Gastrocnemius medialis (tissue), 4 donors: ENCODE measurements at regions not wholly inside any gene's neighbourhood (a gene's known extent, or its start where the extent isn't known, plus 50 kb on each side); places are given as distances from the start of the nearest gene placed in this dataset.

Experiments used
- ATAC-seq, 2 donors: fragments of 150-250 bp; one replicate each; pipeline ENCODE4 v1.9.1; 2016
- DNase-seq, 2 donors: peaks; one replicate each; pipeline ENCODE4 v3.0.0-alpha.2; 2019
- H3K27ac ChIP-seq, 4 donors: fragments of 200-600 bp; sonication (generic); 1 replicate in 1 of 4; 2 replicates in 3 of 4; pipeline ENCODE4 v1.5.1; 2016 to 2018; ENCODE audit warnings: mild to moderate bottlenecking in 2 of 4, moderate library complexity in 1 of 4
- H3K27me3 ChIP-seq, 3 donors: fragments of 200-600 bp; sonication (generic) in 2 of 3; 1 replicate in 1 of 3; 2 replicates in 2 of 3; pipeline versions ENCODE4 v1.5.1 to v1.6.0; 2016 to 2019; ENCODE audit warnings: mild to moderate bottlenecking in 1 of 3, moderate library complexity in 1 of 3
- H3K36me3 ChIP-seq, 2 donors: fragments of 200-600 bp; sonication (generic) in 1 of 2; one replicate each; pipeline ENCODE4 v1.5.1; 2017 to 2018
- H3K4me1 ChIP-seq, 2 donors: fragments of 200-600 bp; sonication (generic) in 1 of 2; one replicate each; pipeline ENCODE4 v1.5.1; 2016 to 2017; ENCODE audit warnings: mild to moderate bottlenecking in 2 of 2
- H3K4me3 ChIP-seq, 4 donors: fragments of 200-600 bp; sonication (generic) in 3 of 4; 1 replicate in 1 of 4; 2 replicates in 3 of 4; pipeline ENCODE4 v1.5.1; 2016 to 2019; ENCODE audit warnings: mild to moderate bottlenecking in 2 of 4
- H3K9me3 ChIP-seq, 3 donors: fragments of 200-600 bp; sonication (generic) in 2 of 3; 1 replicate in 1 of 3; 2 replicates in 2 of 3; pipeline ENCODE4 v1.5.1; 2016 to 2019
- CTCF ChIP-seq, 5 experiments: fragments of 450-650 bp in 3 of 5; fragments of 200-600 bp in 2 of 5; sonication (generic) in 2 of 5; IDR thresholded peaks in 4 of 5; conservative IDR thresholded peaks in 1 of 5; 1 replicate in 4 of 5; 2 replicates in 1 of 5; pipeline ENCODE4 v1.5.1; 2016 to 2019; ENCODE audit warnings: antibody characterized with exemption in 5 of 5, mild to moderate bottlenecking in 3 of 5, moderate library complexity in 3 of 5
- POLR2A ChIP-seq, 2 donors: fragments of 450-650 bp; IDR thresholded peaks; one replicate each; pipeline ENCODE4 v1.6.1; 2017; ENCODE audit warnings: antibody characterized with exemption in 2 of 2, mild to moderate bottlenecking in 2 of 2, moderate library complexity in 2 of 2
- in situ Hi-C, 4 donors: fragments of 200-750 bp; cut with MboI; loops; one replicate each; pipeline versions ENCODE4 v1.15.0 to v1.8.0; 2017; ENCODE audit warnings: low sequenced_read_pairs in 4 of 4
- intact Hi-C: fragments of 100-400 bp; cut with DNase I; formaldehyde crosslinking; loops from one replicate; pipeline ENCODE4 v1.15.1; 2023; ENCODE audit warnings: low total_unique reads

- no peak overlapping the region for H3K27ac ChIP-seq
- DNase-seq = no peak
- H3K4me1 ChIP-seq = no peaks in the 10 kb centered on the region
- H3K27me3 ChIP-seq = peaks cover 0 to 4% (median 0%) of the 10 kb centered on the region in 3 donors
- intact Hi-C loops = no loop called here
- TF ChIP-seq POLR2A (IDR thresholded peaks at IDR 0.05) (no peak), CTCF (IDR thresholded peaks at IDR 0.05 in 4 of 5, conservative IDR thresholded peaks at IDR 0.05 in 1 of 5) (no peak)
- no peak overlapping the region for H3K4me3 ChIP-seq
- in situ Hi-C loops = no loop called here
- no peaks in the 10 kb centered on the region for H3K9me3 ChIP-seq
- ATAC-seq = no peak
- no peaks in the 10 kb centered on the region for H3K36me3 ChIP-seq
Observed at GRCh38 chr1:38198621-38199020, 152.0 kb upstream of the POU3F1 start.

- intact Hi-C loops = no loop called here
- H3K4me1 ChIP-seq = no peaks in the 10 kb centered on the region
- no peaks in the 10 kb centered on the region for H3K9me3 ChIP-seq
- DNase-seq (no peak), ATAC-seq (no peak)
- TF ChIP-seq POLR2A (IDR thresholded peaks at IDR 0.05) (no peak), CTCF (IDR thresholded peaks at IDR 0.05 in 4 of 5, conservative IDR thresholded peaks at IDR 0.05 in 1 of 5) (no peak)
- peaks cover 0 to 4% (median 0%) of the 10 kb centered on the region in 3 donors for H3K27me3 ChIP-seq
- no peak overlapping the region for H3K4me3 ChIP-seq
- no peak overlapping the region for H3K27ac ChIP-seq
- H3K36me3 ChIP-seq = no peaks in the 10 kb centered on the region
- in situ Hi-C loops = no loop called here
Observed at GRCh38 chr1:38198099-38198498, 151.5 kb upstream of the POU3F1 start.

- intact Hi-C loops (no loop called here), in situ Hi-C loops (no loop called here)
- Histone ChIP-seq H3K27me3 (peaks cover 0 to 4% (median 0%) of the 10 kb centered on the region in 3 donors), H3K27ac (no peak overlapping the region), H3K36me3 (no peaks in the 10 kb centered on the region), H3K9me3 (no peaks in the 10 kb centered on the region), H3K4me3 (no peak overlapping the region), H3K4me1 (no peaks in the 10 kb centered on the region)
- TF ChIP-seq POLR2A (IDR thresholded peaks at IDR 0.05) (no peak), CTCF (IDR thresholded peaks at IDR 0.05 in 4 of 5, conservative IDR thresholded peaks at IDR 0.05 in 1 of 5) (no peak)
- ATAC-seq = no peak
- DNase-seq = no peak
Observed at GRCh38 chr1:38197312-38198061, 150.9 kb upstream of the POU3F1 start.

- no peak overlapping the region for H3K27ac ChIP-seq
- H3K36me3 ChIP-seq = no peaks in the 10 kb centered on the region
- H3K4me1 ChIP-seq = no peaks in the 10 kb centered on the region
- TF ChIP-seq CTCF (IDR thresholded peaks at IDR 0.05 in 4 of 5, conservative IDR thresholded peaks at IDR 0.05 in 1 of 5) (no peak), POLR2A (IDR thresholded peaks at IDR 0.05) (no peak)
- ATAC-seq = no peak
- no peak overlapping the region for H3K4me3 ChIP-seq
- no peaks in the 10 kb centered on the region for H3K9me3 ChIP-seq
- no peak for DNase-seq
- in situ Hi-C loops (no loop called here), intact Hi-C loops (no loop called here)
- H3K27me3 ChIP-seq = peaks cover 0 to 4% (median 3%) of the 10 kb centered on the region in 3 donors
Observed at GRCh38 chr1:38194472-38194871, 147.9 kb upstream of the POU3F1 start.

GRCh38 chr1:38193040-38193439 is 146.4 kb upstream of the POU3F1 start:
- ATAC-seq = no peak
- Histone ChIP-seq H3K4me1 (no peaks in the 10 kb centered on the region), H3K36me3 (no peaks in the 10 kb centered on the region), H3K27ac (no peak overlapping the region), H3K4me3 (no peak overlapping the region), H3K9me3 (no peaks in the 10 kb centered on the region), H3K27me3 (peaks cover 0 to 4% (median 3%) of the 10 kb centered on the region in 3 donors)
- intact Hi-C loops = no loop called here
- no peak for DNase-seq
- no peak for TF ChIP-seq POLR2A (IDR thresholded peaks at IDR 0.05)
- TF ChIP-seq CTCF (IDR thresholded peaks at IDR 0.05 in 4 of 5, conservative IDR thresholded peaks at IDR 0.05 in 1 of 5) = no peak
- in situ Hi-C loops = no loop called here
